PC-3 (cell line): ENCODE measurements at regions not wholly inside any gene's neighbourhood (a gene's known extent, or its start where the extent isn't known, plus 50 kb on each side); places are given as distances from the start of the nearest gene placed in this dataset.

Experiments
- CTCF ChIP-seq: fragments of 300-600 bp; sonication (generic); conservative IDR thresholded peaks from 2 replicates; pipeline ENCODE4 v1.5.1; 2017; ENCODE audit warnings: antibody characterized with exemption, low read depth, mild to moderate bottlenecking, low read length
- EZH2 ChIP-seq: fragments of 300-600 bp; sonication (generic); IDR thresholded peaks from one replicate; pipeline ENCODE4 v1.6.1; 2017; ENCODE audit warnings: antibody characterized with exemption, mild to moderate bottlenecking, low read length; ENCODE audit not compliant: unreplicated experiment
- EZH2phosphoT487 ChIP-seq: fragments of 300-600 bp; sonication (generic); IDR thresholded peaks from 2 replicates; pipeline ENCODE4 v1.6.1; 2018; ENCODE audit warnings: mild to moderate bottlenecking, antibody characterized with exemption, low read length, borderline replicate concordance

DNA sequence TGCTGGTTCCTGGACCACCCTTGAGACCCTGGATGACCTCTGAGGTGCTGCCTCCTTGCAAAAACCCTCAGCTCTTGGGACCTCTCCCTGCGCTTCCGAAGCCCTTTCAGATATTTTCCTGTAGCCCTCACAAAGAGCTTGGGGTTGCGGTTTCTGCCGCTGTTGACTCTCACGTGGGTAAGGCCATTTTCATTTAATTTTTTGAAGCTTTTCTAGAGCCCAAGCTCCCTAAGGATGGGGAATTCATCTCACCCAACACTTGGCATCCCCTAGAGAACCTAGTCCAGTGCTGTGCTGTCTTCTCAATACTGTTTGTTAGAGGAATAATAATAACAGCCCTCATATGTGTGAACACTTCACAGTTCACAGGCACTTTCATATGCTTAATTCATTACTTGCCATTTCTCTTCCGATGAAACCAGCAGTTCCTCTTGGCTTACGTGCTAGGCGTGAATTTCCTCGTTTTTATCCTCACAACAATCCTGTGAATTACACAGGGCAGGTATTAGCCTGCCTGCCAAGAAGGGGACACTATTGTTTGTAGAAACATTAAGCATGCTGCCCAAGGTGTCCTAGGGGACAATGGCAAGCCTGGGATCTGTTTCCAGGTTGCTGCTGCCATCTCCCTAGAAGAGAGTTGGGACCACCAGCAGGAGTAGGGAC, 71.6 kb upstream of the CTBP2 start:
- TF ChIP-seq CTCF (no peak), EZH2 (no peak), EZH2phosphoT487 (no peak)
